ENCODE measurements at regions not wholly inside any gene's neighbourhood (a gene's known extent, or its start where the extent isn't known, plus 50 kb on each side); places are given as distances from the start of the nearest gene placed in this dataset.
"Not testable (repeated sequence)": the region's sequence is repeated elsewhere in the genome, so short reads cannot be mapped to it uniquely, and the experiment has no call there.

GRCh38 chr3:33977227-33977626 is 178.8 kb downstream of the PDCD6IP start:
- DNase-seq (ENCODE audit: low read depth), result no peak
- H3K4me3 ChIP-seq (ENCODE audit: low read depth, low read length), result no peak overlapping the region
- TF ChIP-seq, protein P1, sequence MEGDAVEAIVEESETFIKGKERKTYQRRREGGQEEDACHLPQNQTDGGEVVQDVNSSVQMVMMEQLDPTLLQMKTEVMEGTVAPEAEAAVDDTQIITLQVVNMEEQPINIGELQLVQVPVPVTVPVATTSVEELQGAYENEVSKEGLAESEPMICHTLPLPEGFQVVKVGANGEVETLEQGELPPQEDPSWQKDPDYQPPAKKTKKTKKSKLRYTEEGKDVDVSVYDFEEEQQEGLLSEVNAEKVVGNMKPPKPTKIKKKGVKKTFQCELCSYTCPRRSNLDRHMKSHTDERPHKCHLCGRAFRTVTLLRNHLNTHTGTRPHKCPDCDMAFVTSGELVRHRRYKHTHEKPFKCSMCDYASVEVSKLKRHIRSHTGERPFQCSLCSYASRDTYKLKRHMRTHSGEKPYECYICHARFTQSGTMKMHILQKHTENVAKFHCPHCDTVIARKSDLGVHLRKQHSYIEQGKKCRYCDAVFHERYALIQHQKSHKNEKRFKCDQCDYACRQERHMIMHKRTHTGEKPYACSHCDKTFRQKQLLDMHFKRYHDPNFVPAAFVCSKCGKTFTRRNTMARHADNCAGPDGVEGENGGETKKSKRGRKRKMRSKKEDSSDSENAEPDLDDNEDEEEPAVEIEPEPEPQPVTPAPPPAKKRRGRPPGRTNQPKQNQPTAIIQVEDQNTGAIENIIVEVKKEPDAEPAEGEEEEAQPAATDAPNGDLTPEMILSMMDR (IDR thresholded peaks at IDR 0.05; ENCODE audit: low read depth, low read length, missing control alignments), result no peak

- H3K4me3 ChIP-seq (ENCODE audit: low read depth, low read length), result no peak overlapping the region
- TF ChIP-seq, protein P1 (IDR thresholded peaks at IDR 0.05; ENCODE audit: low read depth, low read length, missing control alignments), result peak; percentile 47
- DNase-seq (ENCODE audit: low read depth), result no peak
Observed at GRCh38 chr3:33980252-33980651, 181.8 kb downstream of the PDCD6IP start.

- TF ChIP-seq, protein P1 (IDR thresholded peaks at IDR 0.05; ENCODE audit: low read depth, low read length, missing control alignments), result no peak
- no peak for DNase-seq (ENCODE audit: low read depth)
Observed at GRCh38 chr3:33982269-33982798, 183.9 kb downstream of the PDCD6IP start.

DNA sequence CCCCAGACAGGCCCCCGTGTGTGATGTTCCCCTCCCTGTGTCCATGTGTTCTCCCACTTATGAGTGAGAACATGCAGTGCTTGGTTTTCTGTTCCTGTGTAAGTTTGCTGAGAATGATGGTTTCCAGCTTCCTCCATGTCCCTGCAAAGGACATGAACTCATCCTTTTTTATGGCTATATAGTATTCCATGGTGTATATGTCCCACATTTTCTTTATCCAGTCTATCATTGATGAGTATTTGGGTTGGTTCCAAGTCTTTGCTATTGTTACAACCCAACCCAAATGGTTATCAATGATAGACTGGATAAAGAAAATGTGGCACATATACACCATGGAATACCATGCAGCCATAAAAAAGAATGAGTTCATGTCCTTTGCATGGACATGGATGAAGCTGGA is 184.5 kb downstream of the PDCD6IP start:
- not testable (repeated sequence) for H3K4me3 ChIP-seq (ENCODE audit: low read depth, low read length); DNase-seq (ENCODE audit: low read depth)

More at GRCh38 chr3:33982269-33982798, 183.9 kb downstream of the PDCD6IP start:
- H3K4me3 ChIP-seq (ENCODE audit: low read depth, low read length), result no peak overlapping the region

GRCh38 chr3:33989229-33989628 is 190.8 kb downstream of the PDCD6IP start:
- DNase-seq (ENCODE audit: low read depth), result no peak
- no peak overlapping the region for H3K4me3 ChIP-seq (ENCODE audit: low read depth, low read length)
- TF ChIP-seq, protein P1 (IDR thresholded peaks at IDR 0.05; ENCODE audit: low read depth, low read length, missing control alignments), result no peak

DNA sequence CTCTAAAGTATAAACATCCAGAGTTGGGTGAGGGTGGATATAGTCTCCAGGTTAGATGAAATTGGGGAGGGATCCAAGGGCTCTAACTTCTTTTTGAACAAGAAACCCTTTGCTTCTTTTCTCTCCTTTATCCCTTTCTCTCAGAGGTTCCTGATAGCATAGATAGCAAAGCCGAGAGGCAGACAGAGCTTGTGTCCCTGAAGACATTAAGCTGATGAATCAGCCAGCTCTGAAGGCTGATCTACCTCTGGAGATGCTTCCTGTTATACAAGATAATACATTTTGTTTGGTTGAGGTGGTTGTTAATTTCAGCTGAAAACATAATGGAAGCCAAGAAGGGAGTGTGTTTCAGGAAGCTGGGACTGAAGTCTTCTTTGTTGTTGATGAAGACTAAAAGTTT is 193.2 kb downstream of the PDCD6IP start:
- no peak for DNase-seq (ENCODE audit: low read depth)
- TF ChIP-seq, protein P1 (IDR thresholded peaks at IDR 0.05; ENCODE audit: low read depth, low read length, missing control alignments), result no peak

GRCh38 chr3:33993631-33994030 is 195.2 kb downstream of the PDCD6IP start:
- TF ChIP-seq, protein P1 (IDR thresholded peaks at IDR 0.05; ENCODE audit: low read depth, low read length, missing control alignments), result no peak
- no peak overlapping the region for H3K4me3 ChIP-seq (ENCODE audit: low read depth, low read length)
- no peak for DNase-seq (ENCODE audit: low read depth)

More for the DNA sequence above, 193.2 kb downstream of the PDCD6IP start:
- no peak overlapping the region for H3K4me3 ChIP-seq (ENCODE audit: low read depth, low read length)

Data from GM12864 (cell line).